ENCODE measurements at regions not wholly inside any gene's neighbourhood (a gene's known extent, or its start where the extent isn't known, plus 50 kb on each side); places are given as distances from the start of the nearest gene placed in this dataset.

GRCh38 chr2:37780387-37780676, 108.9 kb upstream of the CDC42EP3 start:
- TF ChIP-seq CTCF (IDR thresholded peaks at IDR 0.05; ENCODE audit: insufficient read depth, low read depth, low read length), result no peak
- no peak for TF ChIP-seq EZH2 (IDR thresholded peaks at IDR 0.05; ENCODE audit: insufficient read depth, low read length)
